IPS-11a (cell line): ENCODE measurements at regions not wholly inside any gene's neighbourhood (a gene's known extent, or its start where the extent isn't known, plus 50 kb on each side); places are given as distances from the start of the nearest gene placed in this dataset.
"Not testable (repeated sequence)": the region's sequence is repeated elsewhere in the genome, so short reads cannot be mapped to it uniquely, and the experiment has no call there.

Experiments used
- H3K4me3 ChIP-seq: one replicate; pipeline ENCODE4 v1.5.1; 2013; ENCODE audit warnings: low read depth, low read length, control low read depth

GRCh38 chr6:170067181-170067641 is 223.7 kb downstream of the DLL1 start:
- no peak overlapping the region for H3K4me3 ChIP-seq

DNA sequence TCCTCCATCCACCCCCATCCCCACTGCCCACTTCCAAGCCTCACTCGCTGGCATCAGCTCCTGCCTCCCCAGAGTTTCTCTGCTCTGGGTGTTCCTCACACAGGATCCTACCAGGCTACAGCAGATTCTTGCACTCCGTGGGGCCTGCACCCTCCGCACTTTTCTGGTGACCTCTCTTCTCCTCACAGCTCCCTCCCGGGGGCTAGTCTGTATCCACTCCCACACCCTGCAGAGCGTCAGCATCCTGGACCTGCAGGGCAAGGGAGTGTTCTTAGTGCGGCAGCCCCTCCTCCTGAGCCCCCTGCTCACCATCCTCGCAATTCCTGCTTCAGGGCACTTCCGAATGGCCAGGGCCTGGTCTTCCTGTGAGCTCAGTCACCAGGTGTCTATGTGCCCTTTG is 224.2 kb downstream of the DLL1 start:
- H3K4me3 ChIP-seq = no peak overlapping the region

- no peak overlapping the region for H3K4me3 ChIP-seq
Observed at GRCh38 chr6:170063851-170064602, 226.9 kb downstream of the DLL1 start.

GRCh38 chr6:170063431-170063830 is 227.4 kb downstream of the DLL1 start:
- H3K4me3 ChIP-seq = no peak overlapping the region

GRCh38 chr6:170062915-170063241 is 228.0 kb downstream of the DLL1 start:
- no peak overlapping the region for H3K4me3 ChIP-seq

GRCh38 chr6:170062209-170062914 is 228.5 kb downstream of the DLL1 start:
- H3K4me3 ChIP-seq = no peak overlapping the region

- H3K4me3 ChIP-seq = no peak overlapping the region
Observed at GRCh38 chr6:170058878-170059485, 231.9 kb downstream of the DLL1 start.

DNA sequence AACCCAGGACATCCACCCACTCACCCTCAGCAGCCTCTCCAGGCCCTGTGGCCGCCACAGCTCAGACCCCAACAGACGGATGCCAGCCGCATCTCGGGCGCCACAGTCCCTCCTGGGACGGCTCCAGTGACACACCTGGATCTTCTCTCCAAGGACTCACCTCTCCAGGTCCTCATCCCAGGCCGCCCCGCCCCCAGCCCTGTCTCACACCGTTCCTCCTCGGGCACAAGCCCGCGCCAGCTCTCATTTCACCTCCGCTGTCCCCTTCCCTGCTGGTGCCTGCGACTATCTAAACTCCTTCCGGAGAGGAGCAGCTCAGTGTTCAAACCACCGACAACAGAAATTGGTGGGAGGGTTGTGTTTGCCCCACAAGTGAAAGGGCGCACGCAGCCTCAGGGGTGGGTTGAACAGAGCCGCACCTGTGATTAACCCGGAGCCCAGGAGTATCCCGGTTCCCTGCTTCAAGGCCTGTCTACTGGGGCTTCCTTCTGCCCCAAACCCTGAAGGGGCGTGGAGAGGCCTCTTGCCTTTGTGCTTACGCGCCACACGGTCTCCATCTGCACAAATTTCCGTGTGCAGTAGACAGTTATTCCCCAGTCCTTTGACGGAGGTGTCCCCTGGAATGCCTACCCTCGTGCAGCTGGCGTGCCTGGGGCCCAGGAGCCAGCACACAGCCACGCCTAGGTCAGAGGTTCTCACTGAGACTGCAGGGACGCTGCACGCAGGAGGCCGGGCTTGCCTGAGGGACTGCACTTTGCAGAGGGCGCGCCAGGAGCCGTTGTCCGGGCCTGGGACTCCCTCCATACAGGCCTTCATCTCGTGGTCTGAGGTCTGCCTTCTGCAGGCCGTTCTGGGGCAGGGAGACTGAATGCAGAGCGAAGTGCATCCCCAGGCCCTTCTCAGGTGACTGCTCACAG is 232.7 kb downstream of the DLL1 start:
- no peak overlapping the region for H3K4me3 ChIP-seq

GRCh38 chr6:170057034-170057734 is 233.7 kb downstream of the DLL1 start:
- no peak overlapping the region for H3K4me3 ChIP-seq

DNA sequence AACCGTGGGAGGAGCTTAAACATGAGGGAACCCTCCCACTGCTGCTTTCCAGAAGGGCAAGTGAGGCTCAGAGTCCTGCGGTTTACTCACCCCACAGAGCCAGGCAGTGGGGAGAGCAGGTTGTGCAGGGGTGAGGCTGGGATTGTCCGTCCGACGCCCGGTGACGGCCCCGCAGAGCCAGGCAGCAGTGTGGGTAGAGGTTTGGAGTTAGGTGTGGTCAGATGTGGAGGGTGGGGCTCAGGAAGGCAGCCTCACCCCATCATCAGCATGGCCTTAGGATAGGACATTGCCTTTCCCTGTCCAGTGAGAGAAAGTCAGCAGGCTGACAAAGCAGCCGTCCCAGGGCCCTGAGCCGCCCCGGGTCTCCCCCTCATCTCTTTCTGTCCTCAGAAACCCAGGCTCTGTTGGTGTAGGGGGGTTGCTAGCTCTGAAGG is 234.6 kb downstream of the DLL1 start:
- H3K4me3 ChIP-seq = no peak overlapping the region

DNA sequence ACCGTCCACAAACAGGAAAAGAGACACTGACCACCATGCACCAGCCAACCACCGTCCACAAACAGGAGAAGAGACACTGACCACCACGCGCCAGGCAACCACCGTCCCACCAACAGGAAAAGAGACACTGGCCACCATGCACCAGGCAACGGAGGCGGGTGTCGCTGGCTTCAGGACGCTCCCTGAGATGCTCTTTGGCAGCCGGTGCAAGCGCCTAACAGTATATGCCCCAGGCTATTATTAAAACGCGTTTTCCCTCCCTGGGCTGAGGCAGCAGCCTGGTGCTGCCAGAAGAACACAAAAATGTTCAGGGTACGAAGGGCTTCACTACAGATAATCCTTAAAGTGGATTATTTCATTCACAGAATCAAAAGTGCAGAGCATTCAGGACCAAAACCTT is 235.1 kb downstream of the DLL1 start:
- H3K4me3 ChIP-seq = not testable (repeated sequence)

DNA sequence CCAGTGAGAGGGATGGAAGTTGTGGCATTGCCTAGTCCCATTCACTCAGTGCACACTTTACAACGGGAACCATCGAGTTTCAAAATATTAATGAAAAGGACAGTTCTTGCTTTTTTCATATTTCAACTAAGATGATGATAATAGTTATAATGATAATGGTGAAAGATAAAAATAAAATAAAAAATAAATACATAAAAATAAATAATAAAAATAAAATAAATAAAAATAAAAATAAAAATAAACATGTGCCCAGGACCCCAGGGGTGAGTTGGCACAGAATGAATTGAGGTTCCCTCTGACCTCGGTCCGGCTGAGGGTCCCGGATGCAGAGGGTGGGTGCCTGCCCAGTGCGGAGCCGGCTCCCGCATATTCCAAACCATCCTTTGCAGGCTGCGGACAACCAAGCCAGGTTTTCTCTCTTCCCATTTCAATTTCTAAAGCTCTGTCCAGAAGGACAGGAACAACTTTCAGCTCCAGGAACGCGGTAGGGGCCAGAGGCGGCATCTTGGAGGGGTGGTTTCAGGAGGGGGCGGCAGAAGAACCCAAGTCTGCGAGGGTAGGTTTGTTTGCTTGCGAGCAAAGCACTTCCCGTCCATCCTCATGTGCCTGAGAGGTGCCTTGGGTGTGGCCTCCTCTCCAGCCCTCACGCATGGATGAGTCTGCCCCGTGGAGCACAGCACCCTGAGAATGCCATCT is 236.8 kb downstream of the DLL1 start:
- H3K4me3 ChIP-seq = no peak overlapping the region

DNA sequence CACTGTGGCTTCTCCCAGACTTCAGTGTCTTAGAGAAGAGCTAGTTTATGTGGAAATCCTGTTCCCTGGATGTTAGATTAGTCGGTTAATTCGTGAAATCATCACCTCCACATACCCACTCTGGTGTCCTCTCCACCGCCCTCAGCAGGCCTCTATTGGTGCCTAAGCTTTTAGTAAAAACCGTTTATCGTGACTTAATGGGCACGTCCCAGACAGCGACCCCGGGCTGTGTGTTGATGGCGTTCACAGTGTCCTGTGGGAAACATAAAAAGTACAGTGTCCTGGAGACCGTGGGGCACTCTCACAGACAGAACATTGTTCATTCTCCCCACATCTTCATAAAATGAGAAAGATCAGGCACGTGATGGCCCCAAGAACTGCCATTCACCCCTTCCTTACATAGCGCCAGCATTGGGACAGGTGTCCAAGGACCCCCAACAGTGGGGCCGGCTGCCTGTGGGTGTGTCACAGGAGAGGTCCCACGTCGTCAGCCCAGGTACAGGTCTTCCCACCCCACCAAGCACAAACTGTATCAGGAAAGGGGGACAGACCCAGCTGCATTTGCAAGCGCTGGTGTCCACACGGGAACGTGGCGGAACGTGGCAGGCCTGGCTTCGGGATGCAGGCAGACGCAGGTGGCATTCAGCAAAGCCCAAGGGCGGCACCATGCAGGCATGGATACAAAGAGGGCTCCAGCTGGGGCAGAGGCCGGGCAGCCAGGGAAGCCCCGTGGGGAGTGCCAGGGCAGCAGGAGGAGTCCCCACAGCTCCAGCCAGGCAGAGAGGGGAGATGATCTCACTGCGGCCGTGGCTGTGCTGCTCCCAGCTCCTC is 237.7 kb downstream of the DLL1 start:
- H3K4me3 ChIP-seq = no peak overlapping the region

- no peak overlapping the region for H3K4me3 ChIP-seq
Observed at GRCh38 chr6:170051229-170052172, 239.4 kb downstream of the DLL1 start.

GRCh38 chr6:170050591-170051041 is 240.3 kb downstream of the DLL1 start:
- H3K4me3 ChIP-seq = no peak overlapping the region

DNA sequence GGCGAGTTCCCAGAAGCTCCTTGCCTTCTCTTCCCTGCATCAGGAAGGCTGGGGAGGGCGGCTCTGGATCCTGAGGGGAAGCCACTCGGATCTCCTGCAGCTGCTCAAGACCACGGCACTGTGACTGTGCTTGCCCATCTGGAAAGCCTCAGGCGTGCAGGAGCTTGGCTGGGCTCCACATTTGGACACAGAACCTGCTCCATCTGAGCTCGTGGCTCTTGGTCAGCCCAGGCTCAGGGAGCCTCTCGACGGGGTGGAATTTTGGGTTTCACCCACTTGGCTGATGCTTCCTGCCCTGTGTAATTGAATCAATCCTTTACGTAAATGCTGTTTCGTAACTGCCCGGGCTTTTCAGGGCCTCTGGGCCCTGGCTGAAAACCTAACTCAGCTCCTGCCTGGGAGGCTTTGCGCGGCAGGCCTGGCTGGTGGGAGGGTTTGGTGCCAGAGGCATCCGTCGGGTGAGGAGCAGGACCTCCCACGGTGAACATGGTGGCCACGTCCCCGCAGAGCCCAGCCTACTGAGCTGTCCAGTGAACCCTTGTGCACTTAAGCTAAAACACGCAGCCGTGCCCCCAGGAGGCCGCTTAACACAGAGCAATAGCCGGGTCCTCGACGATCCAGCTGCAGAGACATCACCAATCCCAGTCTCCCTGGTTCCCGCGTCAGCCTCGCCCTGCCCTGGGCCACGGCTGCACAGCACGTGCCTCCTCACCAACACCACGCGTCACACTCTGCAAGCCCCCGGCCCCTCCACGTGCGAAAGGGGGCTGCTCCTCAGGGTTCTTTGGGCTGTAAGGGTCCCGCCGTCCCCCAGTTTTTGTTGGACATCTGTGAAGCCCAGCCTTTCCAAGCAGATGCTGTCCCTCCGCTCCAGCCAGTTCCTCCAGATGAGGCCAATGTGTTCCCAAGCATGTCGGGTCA is 241.0 kb downstream of the DLL1 start:
- no peak overlapping the region for H3K4me3 ChIP-seq
